PFSK-1 (cell line): ENCODE measurements at regions not wholly inside any gene's neighbourhood (a gene's known extent, or its start where the extent isn't known, plus 50 kb on each side); places are given as distances from the start of the nearest gene placed in this dataset.

ENCODE experiments used
- POLR2AphosphoS5 ChIP-seq: IDR thresholded peaks from 2 replicates; pipeline ENCODE4 v1.6.1; 2012; ENCODE audit warnings: low read depth, mild to moderate bottlenecking, control low read depth, low read length, moderate library complexity
- SIN3A ChIP-seq: IDR thresholded peaks from 2 replicates; pipeline ENCODE4 v1.6.1; 2012; ENCODE audit warnings: mild to moderate bottlenecking, low read length, moderate library complexity, borderline replicate concordance; ENCODE audit not compliant: insufficient read depth
- TAF1 ChIP-seq: IDR thresholded peaks from 2 replicates; pipeline ENCODE4 v1.6.1; 2012; ENCODE audit warnings: low read length, control low read depth, borderline replicate concordance; ENCODE audit not compliant: insufficient read depth

DNA sequence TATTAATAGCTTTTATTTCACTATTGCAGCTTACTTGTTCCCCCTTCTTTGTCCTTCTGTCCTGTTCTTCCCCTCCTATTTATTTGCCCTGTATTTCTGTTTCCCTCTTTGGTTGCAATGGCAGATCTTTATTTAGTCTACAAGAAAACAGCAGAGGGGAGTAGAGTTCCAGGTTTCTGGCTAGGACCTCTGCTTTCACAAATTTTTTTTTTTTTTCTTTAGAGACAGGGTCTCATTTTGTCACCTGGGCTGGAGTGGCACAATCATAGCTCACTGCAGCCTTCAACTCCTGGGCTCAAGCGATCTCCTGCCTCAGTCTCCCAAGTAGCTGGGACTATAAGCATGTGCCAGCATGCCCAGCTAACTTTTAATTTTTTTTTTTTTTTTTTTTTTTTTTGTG, 188.1 kb upstream of the SPRED2 start:
- TF ChIP-seq POLR2AphosphoS5 (no peak), SIN3A (no peak), TAF1 (no peak)
